Breast epithelium (tissue), 4 donors: ENCODE measurements at regions not wholly inside any gene's neighbourhood (a gene's known extent, or its start where the extent isn't known, plus 50 kb on each side); places are given as distances from the start of the nearest gene placed in this dataset.
"Not testable (repeated sequence)": the region's sequence is repeated elsewhere in the genome, so short reads cannot be mapped to it uniquely, and the experiment has no call there.

Experiments
- DNase-seq, 2 donors: peaks; one replicate each; pipeline ENCODE4 v3.0.0-alpha.2; 2019; ENCODE audit warnings: low spot score in 2 of 2
- H3K27ac ChIP-seq, 2 donors: fragments of 200-600 bp; sonication (generic) in 1 of 2; one replicate each; pipeline ENCODE4 v1.5.1; 2016 to 2019; ENCODE audit warnings: mild to moderate bottlenecking in 1 of 2
- H3K27me3 ChIP-seq, 2 donors: fragments of 200-600 bp; sonication (generic) in 1 of 2; one replicate each; pipeline versions ENCODE4 v1.5.1 to v1.6.0; 2017 to 2019; ENCODE audit warnings: control low read depth in 1 of 2, mild to moderate bottlenecking in 1 of 2
- H3K36me3 ChIP-seq: fragments of 200-600 bp; one replicate; pipeline ENCODE4 v1.5.1; 2019
- H3K4me1 ChIP-seq, 2 donors: fragments of 200-600 bp; sonication (generic); one replicate each; pipeline ENCODE4 v1.5.1; 2016 to 2019; ENCODE audit warnings: control low read depth in 1 of 2
- H3K4me3 ChIP-seq, 3 donors: fragments of 200-600 bp; sonication (generic); 1 replicate in 2 of 3; 2 replicates in 1 of 3; pipeline ENCODE4 v1.5.1; 2016 to 2019; ENCODE audit warnings: mild to moderate bottlenecking in 3 of 3, moderate library complexity in 2 of 3
- H3K9me3 ChIP-seq, 2 donors: fragments of 200-600 bp; sonication (generic) in 1 of 2; one replicate each; pipeline ENCODE4 v1.5.1; 2016 to 2019; ENCODE audit warnings: control low read depth in 1 of 2
- CTCF ChIP-seq, 3 donors: fragments of 450-650 bp; IDR thresholded peaks; one replicate each; pipeline ENCODE4 v1.5.1; 2016 to 2017; ENCODE audit warnings: antibody characterized with exemption in 3 of 3, mild to moderate bottlenecking in 3 of 3, moderate library complexity in 3 of 3
- POLR2A ChIP-seq: fragments of 450-650 bp; IDR thresholded peaks from one replicate; pipeline ENCODE4 v1.6.1; 2016; ENCODE audit warnings: antibody characterized with exemption, mild to moderate bottlenecking, moderate library complexity
- POLR2AphosphoS5 ChIP-seq, 3 donors: sonication (generic); formaldehyde crosslinking; IDR thresholded peaks; one replicate each; pipeline ENCODE4 v1.6.1; 2017; ENCODE audit warnings: antibody characterized with exemption in 3 of 3
- intact Hi-C: fragments of 100-400 bp; cut with DNase I; formaldehyde crosslinking; loops from one replicate; pipeline ENCODE4 v1.15.1; 2023; ENCODE audit warnings: low total_unique reads

GRCh38 chr5:104088876-104089778 lies 526.5 kb upstream of the NUDT12 start:
- no peaks in the 10 kb centered on the region for H3K27me3 ChIP-seq
- H3K9me3 ChIP-seq: no peaks in the 10 kb centered on the region
- no peak overlapping the region for H3K27ac ChIP-seq
- H3K4me1 ChIP-seq: no peaks in the 10 kb centered on the region
- intact Hi-C loops: no loop called here
- DNase-seq: no peak
- no peaks in the 10 kb centered on the region for H3K36me3 ChIP-seq
- H3K4me3 ChIP-seq: no peak overlapping the region
- TF ChIP-seq POLR2A: no peak
- no peak for TF ChIP-seq POLR2AphosphoS5 (IDR thresholded peaks at IDR 0.05)
- TF ChIP-seq CTCF (IDR thresholded peaks at IDR 0.05): no peak

- Histone ChIP-seq H3K27ac (no peak overlapping the region), H3K9me3 (no peaks in the 10 kb centered on the region), H3K36me3 (no peaks in the 10 kb centered on the region), H3K27me3 (no peaks in the 10 kb centered on the region), H3K4me3 (no peak overlapping the region), H3K4me1 (no peaks in the 10 kb centered on the region)
- TF ChIP-seq POLR2A (no peak), CTCF (IDR thresholded peaks at IDR 0.05) (no peak), POLR2AphosphoS5 (IDR thresholded peaks at IDR 0.05) (no peak)
- intact Hi-C loops: no loop called here
- no peak for DNase-seq
Observed at GRCh38 chr5:104084896-104085295, 522.3 kb upstream of the NUDT12 start.

GRCh38 chr5:104082754-104083153 lies 520.2 kb upstream of the NUDT12 start:
- no peak overlapping the region for H3K27ac ChIP-seq
- no peak for DNase-seq
- no peaks in the 10 kb centered on the region for H3K4me1 ChIP-seq
- no peaks in the 10 kb centered on the region for H3K9me3 ChIP-seq
- TF ChIP-seq CTCF (IDR thresholded peaks at IDR 0.05): no peak
- TF ChIP-seq POLR2AphosphoS5 (IDR thresholded peaks at IDR 0.05): no peak
- TF ChIP-seq POLR2A: no peak
- H3K4me3 ChIP-seq: no peak overlapping the region
- intact Hi-C loops: no loop called here
- H3K27me3 ChIP-seq: no peaks in the 10 kb centered on the region
- no peaks in the 10 kb centered on the region for H3K36me3 ChIP-seq

GRCh38 chr5:104081232-104081631 lies 518.6 kb upstream of the NUDT12 start:
- Histone ChIP-seq H3K36me3 (no peaks in the 10 kb centered on the region), H3K27ac (no peak overlapping the region), H3K9me3 (no peaks in the 10 kb centered on the region), H3K4me1 (no peaks in the 10 kb centered on the region), H3K27me3 (no peaks in the 10 kb centered on the region), H3K4me3 (no peak overlapping the region)
- no peak for DNase-seq
- no peak for TF ChIP-seq POLR2AphosphoS5 (IDR thresholded peaks at IDR 0.05)
- TF ChIP-seq CTCF (IDR thresholded peaks at IDR 0.05): no peak
- TF ChIP-seq POLR2A: no peak
- intact Hi-C loops: no loop called here

GRCh38 chr5:104080646-104081175 lies 518.1 kb upstream of the NUDT12 start:
- no peak overlapping the region for H3K4me3 ChIP-seq

GRCh38 chr5:104079861-104080645 lies 517.5 kb upstream of the NUDT12 start:
- H3K36me3 ChIP-seq, intact Hi-C loops, H3K27me3 ChIP-seq, H3K27ac ChIP-seq, H3K4me1 ChIP-seq, DNase-seq, H3K9me3 ChIP-seq, H3K4me3 ChIP-seq: not testable (repeated sequence)

More at GRCh38 chr5:104080646-104081175, 518.1 kb upstream of the NUDT12 start:
- intact Hi-C loops: no loop called here
- no peak for DNase-seq
- Histone ChIP-seq H3K27ac (no peak overlapping the region), H3K36me3 (no peaks in the 10 kb centered on the region), H3K27me3 (no peaks in the 10 kb centered on the region), H3K9me3 (no peaks in the 10 kb centered on the region), H3K4me1 (no peaks in the 10 kb centered on the region)
- no peak for TF ChIP-seq POLR2A
- TF ChIP-seq CTCF (IDR thresholded peaks at IDR 0.05): no peak
- TF ChIP-seq POLR2AphosphoS5 (IDR thresholded peaks at IDR 0.05): no peak
